NOMO-1 (cell line): ENCODE measurements at regions not wholly inside any gene's neighbourhood (a gene's known extent, or its start where the extent isn't known, plus 50 kb on each side); places are given as distances from the start of the nearest gene placed in this dataset.

Source experiments
- DNase-seq, 2 experiments: peaks; one replicate each; lab custom pipeline; 2025; ENCODE audit not compliant: unreplicated experiment in 2 of 2; lab: John Stamatoyannopoulos, UW

- no peak for DNase-seq
Observed at GRCh38 chr10:83553366-83553765, 585.9 kb upstream of the GHITM start.

GRCh38 chr10:83555264-83555663 lies 584.0 kb upstream of the GHITM start:
- no peak for DNase-seq

- DNase-seq, result no peak
Observed at GRCh38 chr10:83562381-83562780, 576.9 kb upstream of the GHITM start.

GRCh38 chr10:83564889-83565588 lies 574.3 kb upstream of the GHITM start:
- no peak for DNase-seq

GRCh38 chr10:83572036-83572435 lies 567.3 kb upstream of the GHITM start:
- DNase-seq, result no peak

GRCh38 chr10:83574770-83575169 lies 564.5 kb upstream of the GHITM start:
- no peak for DNase-seq

- no peak for DNase-seq
Observed at GRCh38 chr10:83577421-83577820, 561.9 kb upstream of the GHITM start.

- DNase-seq, result no peak
Observed at GRCh38 chr10:83580373-83581012, 558.8 kb upstream of the GHITM start.

- DNase-seq, result no peak
Observed at GRCh38 chr10:83582407-83583095, 556.8 kb upstream of the GHITM start.

- DNase-seq, result no peak
Observed at GRCh38 chr10:83585686-83586085, 553.6 kb upstream of the GHITM start.

- DNase-seq, result peak in 1 of 2 experiments; percentile 0
Observed at GRCh38 chr10:83592337-83592935, 546.9 kb upstream of the GHITM start.

GRCh38 chr10:83603708-83604107 lies 535.6 kb upstream of the GHITM start:
- peak; percentile 17 to 45 for DNase-seq

GRCh38 chr10:83605783-83606630 lies 533.3 kb upstream of the GHITM start:
- peak in 1 of 2 experiments; percentile 20 for DNase-seq

- no peak for DNase-seq
Observed at GRCh38 chr10:83607959-83608745, 531.2 kb upstream of the GHITM start.

- DNase-seq, result peak in 1 of 2 experiments; percentile 5
Observed at GRCh38 chr10:83612050-83612449, 527.3 kb upstream of the GHITM start.

- DNase-seq, result no peak
Observed at GRCh38 chr10:83612746-83613145, 526.6 kb upstream of the GHITM start.

- no peak for DNase-seq
Observed at GRCh38 chr10:83617172-83617571, 522.1 kb upstream of the GHITM start.

GRCh38 chr10:83617692-83618545 lies 521.4 kb upstream of the GHITM start:
- peak; percentile 50 to 63 for DNase-seq

- peak; percentile 35 to 59 for DNase-seq
Observed at GRCh38 chr10:83625831-83626360, 513.4 kb upstream of the GHITM start.
